Activated CD8-positive, alpha-beta memory T cell treated with anti-CD3 and anti-CD28 coated beads, Interleukin-2, amount 50 U/mL, for 48 hours (primary cell): ENCODE measurements at regions not wholly inside any gene's neighbourhood (a gene's known extent, or its start where the extent isn't known, plus 50 kb on each side); places are given as distances from the start of the nearest gene placed in this dataset.
A peak's percentile ranks its signal among the peaks of the same experiment; 100 is the strongest.
"Not testable (repeated sequence)": the region's sequence is repeated elsewhere in the genome, so short reads cannot be mapped to it uniquely, and the experiment has no call there.

ENCODE experiments used
- DNase-seq: peaks from one replicate; pipeline ENCODE4 v3.0.0-alpha.2; 2020

- no peak for DNase-seq
These were observed 397.5 kb upstream of the PRKCQ start for GRCh38 chr10:6977398-6978186.

GRCh38 chr10:6973899-6974298 lies 393.8 kb upstream of the PRKCQ start:
- DNase-seq = no peak

- no peak for DNase-seq
These were observed 392.1 kb upstream of the PRKCQ start for GRCh38 chr10:6972226-6972625.

- DNase-seq = no peak
These were observed 389.6 kb upstream of the PRKCQ start for GRCh38 chr10:6969659-6970058.

GRCh38 chr10:6964543-6964942 lies 384.5 kb upstream of the PRKCQ start:
- no peak for DNase-seq

- DNase-seq = no peak
These were observed 382.5 kb upstream of the PRKCQ start for GRCh38 chr10:6962576-6962975.

- DNase-seq = no peak
These were observed 378.6 kb upstream of the PRKCQ start for GRCh38 chr10:6958711-6959110.

GRCh38 chr10:6958254-6958653 lies 378.2 kb upstream of the PRKCQ start:
- DNase-seq = no peak

- DNase-seq = no peak
These were observed 377.8 kb upstream of the PRKCQ start for GRCh38 chr10:6957851-6958250.

- DNase-seq = no peak
These were observed 376.5 kb upstream of the PRKCQ start for GRCh38 chr10:6956562-6956961.

- DNase-seq = no peak
These were observed 373.3 kb upstream of the PRKCQ start for GRCh38 chr10:6953271-6953801.

- no peak for DNase-seq
These were observed 371.7 kb upstream of the PRKCQ start for GRCh38 chr10:6951732-6952131.

- DNase-seq = no peak
These were observed 370.1 kb upstream of the PRKCQ start for GRCh38 chr10:6950133-6950532.

GRCh38 chr10:6944436-6944835 lies 364.4 kb upstream of the PRKCQ start:
- no peak for DNase-seq

GRCh38 chr10:6938384-6938783 lies 358.3 kb upstream of the PRKCQ start:
- DNase-seq = no peak

GRCh38 chr10:6936931-6937330 lies 356.9 kb upstream of the PRKCQ start:
- DNase-seq = no peak

- DNase-seq = no peak
These were observed 349.2 kb upstream of the PRKCQ start for GRCh38 chr10:6929148-6929830.

- no peak for DNase-seq
These were observed 348.5 kb upstream of the PRKCQ start for GRCh38 chr10:6928586-6928985.

GRCh38 chr10:6926971-6927370 lies 346.9 kb upstream of the PRKCQ start:
- no peak for DNase-seq

- DNase-seq = no peak
These were observed 345.1 kb upstream of the PRKCQ start for GRCh38 chr10:6925146-6925545.

- DNase-seq = no peak
These were observed 344.1 kb upstream of the PRKCQ start for GRCh38 chr10:6924166-6924565.

- DNase-seq = not testable (repeated sequence)
These were observed 340.9 kb upstream of the PRKCQ start for GRCh38 chr10:6921026-6921425.

GRCh38 chr10:6920072-6921019 lies 340.3 kb upstream of the PRKCQ start:
- peak; percentile 86 for DNase-seq
